DOHH2 (cell line): ENCODE measurements at regions not wholly inside any gene's neighbourhood (a gene's known extent, or its start where the extent isn't known, plus 50 kb on each side); places are given as distances from the start of the nearest gene placed in this dataset.

Source experiments
- H3F3A ChIP-seq: fragments of 200-600 bp; sonication (generic), shearing (Covaris generic); 2 replicates; pipeline ENCODE4 v1.6.0; 2016; ENCODE audit warnings: antibody characterized with exemption, mild to moderate bottlenecking; ENCODE audit not compliant: control insufficient read depth, insufficient read depth
- H3K27ac ChIP-seq: fragments of 200-600 bp; sonication (generic); 2 replicates; pipeline ENCODE4 v1.5.1; 2014; ENCODE audit warnings: low read depth, mild to moderate bottlenecking, low read length, moderate library complexity
- H3K27me3 ChIP-seq: fragments of 200-600 bp; sonication (generic); 2 replicates; pipeline ENCODE4 v1.6.1; 2014; ENCODE audit warnings: mild to moderate bottlenecking, low read length, mixed read lengths; ENCODE audit not compliant: control insufficient read depth
- H3K36me3 ChIP-seq: fragments of 200-600 bp; sonication (generic); 2 replicates; pipeline ENCODE4 v1.6.1; 2014; ENCODE audit warnings: mild to moderate bottlenecking, low read length, moderate library complexity, mixed read lengths; ENCODE audit not compliant: control insufficient read depth
- H3K4me1 ChIP-seq: fragments of 200-600 bp; sonication (generic); 2 replicates; pipeline ENCODE4 v1.6.1; 2014; ENCODE audit warnings: mild to moderate bottlenecking, low read length, mixed read lengths; ENCODE audit not compliant: control insufficient read depth
- H3K4me2 ChIP-seq: fragments of 200-600 bp; sonication (generic); 2 replicates; pipeline ENCODE4 v1.6.0; 2014; ENCODE audit warnings: mild to moderate bottlenecking, low read length, moderate library complexity
- H3K4me3 ChIP-seq: fragments of 200-600 bp; sonication (generic); 2 replicates; pipeline ENCODE4 v1.5.1; 2014; ENCODE audit warnings: mild to moderate bottlenecking, low read length, mixed read lengths
- H3K79me2 ChIP-seq: fragments of 200-600 bp; sonication (generic); 2 replicates; pipeline ENCODE4 v1.6.1; 2014; ENCODE audit warnings: mild to moderate bottlenecking, low read length, mixed read lengths; ENCODE audit not compliant: control insufficient read depth
- H3K9me2 ChIP-seq: fragments of 200-600 bp; sonication (generic); replicated peaks from 2 replicates; pipeline ENCODE4 v1.6.1; 2014; ENCODE audit warnings: mild to moderate bottlenecking, low read length, mixed read lengths; ENCODE audit not compliant: control insufficient read depth
- H3K9me3 ChIP-seq: fragments of 200-600 bp; sonication (generic); 2 replicates; pipeline ENCODE4 v1.6.1; 2014; ENCODE audit warnings: antibody characterized with exemption, low read length, mixed read lengths; ENCODE audit not compliant: control insufficient read depth, insufficient read depth
- H4K20me1 ChIP-seq: fragments of 200-600 bp; sonication (generic); 2 replicates; pipeline ENCODE4 v1.6.0; 2014; ENCODE audit warnings: low read depth, mild to moderate bottlenecking, antibody characterized with exemption, low read length, moderate library complexity; ENCODE audit not compliant: control insufficient read depth, insufficient read depth
- CTCF ChIP-seq: fragments of 200-600 bp; sonication (generic); IDR thresholded peaks from one replicate; pipeline ENCODE4 v1.5.1; 2014; ENCODE audit warnings: antibody characterized with exemption, mild to moderate bottlenecking, low read depth, low read length; ENCODE audit not compliant: poor library complexity, severe bottlenecking
- EZH2phosphoT487 ChIP-seq: fragments of 200-600 bp; sonication (generic); IDR thresholded peaks from 2 replicates; pipeline ENCODE4 v1.6.1; 2017; ENCODE audit warnings: borderline replicate concordance, mild to moderate bottlenecking, antibody characterized with exemption, low read length, moderate library complexity, mixed read lengths

DNA sequence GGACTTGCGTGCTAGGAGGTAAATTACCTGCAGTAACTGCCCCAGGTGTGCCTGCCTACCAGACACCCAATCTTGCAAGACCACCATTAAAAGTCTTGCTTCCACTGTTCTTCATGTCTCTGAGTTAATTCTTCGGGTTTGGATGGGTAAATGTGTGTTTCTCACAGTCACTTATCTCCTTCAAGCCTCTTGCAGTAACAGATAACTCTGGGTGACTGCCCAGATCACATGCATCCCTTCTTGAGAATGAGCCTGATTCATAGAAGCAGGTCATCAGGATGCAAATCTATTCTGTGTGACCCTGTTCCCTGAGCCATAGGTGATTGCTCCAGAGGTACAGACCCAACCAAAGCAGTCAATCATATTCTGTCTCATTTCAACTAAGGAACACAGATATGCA, 194.6 kb downstream of the METTL4 start:
- no peaks in the 10 kb centered on the region for H3K36me3 ChIP-seq
- no peak for TF ChIP-seq CTCF
- no peak for TF ChIP-seq EZH2phosphoT487
- no peak overlapping the region for H3K4me2 ChIP-seq
- H4K20me1 ChIP-seq: no peaks in the 10 kb centered on the region
- H3K27ac ChIP-seq: no peak overlapping the region
- H3K79me2 ChIP-seq: no peaks in the 10 kb centered on the region
- no peaks in the 10 kb centered on the region for H3K9me2 ChIP-seq
- peaks cover 6% of the 10 kb centered on the region; the same call in 1 of the 2 replicates for H3K27me3 ChIP-seq
- H3K9me3 ChIP-seq: no peaks in the 10 kb centered on the region
- H3K4me1 ChIP-seq: no peaks in the 10 kb centered on the region
- no peak overlapping the region for H3K4me3 ChIP-seq
- no peaks in the 10 kb centered on the region for H3F3A ChIP-seq

DNA sequence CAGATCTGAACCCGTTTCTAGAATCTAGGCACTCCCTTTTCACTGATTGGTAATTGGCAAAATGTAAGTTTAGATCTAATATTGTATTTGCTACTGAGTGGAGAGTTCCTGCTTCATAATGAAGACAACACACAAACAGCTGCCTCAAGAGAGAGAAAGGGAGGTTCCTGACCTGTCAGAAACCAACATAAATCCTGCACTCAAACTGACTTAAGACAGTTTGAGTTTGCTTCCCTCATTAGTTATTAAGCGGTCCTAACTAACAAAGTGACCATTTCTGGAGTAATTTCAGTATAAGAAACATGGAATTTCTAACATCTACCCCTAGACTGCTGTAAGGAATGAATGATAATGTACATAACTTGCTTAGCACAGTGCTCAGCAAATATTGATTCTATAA, 191.2 kb downstream of the METTL4 start:
- no peak for TF ChIP-seq CTCF
- TF ChIP-seq EZH2phosphoT487: no peak
- H3K9me2 ChIP-seq: no peaks in the 10 kb centered on the region
- no peaks in the 10 kb centered on the region for H3K36me3 ChIP-seq
- no peaks in the 10 kb centered on the region for H3K9me3 ChIP-seq
- H3K27me3 ChIP-seq: peaks cover 6% of the 10 kb centered on the region; the same call in 1 of the 2 replicates
- no peaks in the 10 kb centered on the region for H4K20me1 ChIP-seq
- H3F3A ChIP-seq: no peaks in the 10 kb centered on the region
- no peak overlapping the region for H3K4me3 ChIP-seq
- no peak overlapping the region for H3K27ac ChIP-seq
- H3K4me2 ChIP-seq: no peak overlapping the region
- H3K4me1 ChIP-seq: no peaks in the 10 kb centered on the region
- no peaks in the 10 kb centered on the region for H3K79me2 ChIP-seq

GRCh38 chr18:2381539-2381938, 189.8 kb downstream of the METTL4 start:
- no peaks in the 10 kb centered on the region for H3K4me1 ChIP-seq
- no peak overlapping the region for H3K4me2 ChIP-seq
- no peak overlapping the region for H3K27ac ChIP-seq
- H3K27me3 ChIP-seq: peaks cover 6% of the 10 kb centered on the region; the same call in 1 of the 2 replicates
- H3K79me2 ChIP-seq: no peaks in the 10 kb centered on the region
- H3K9me3 ChIP-seq: no peaks in the 10 kb centered on the region
- H3K9me2 ChIP-seq: no peaks in the 10 kb centered on the region
- no peak for TF ChIP-seq CTCF
- no peak for TF ChIP-seq EZH2phosphoT487
- H4K20me1 ChIP-seq: no peaks in the 10 kb centered on the region
- no peaks in the 10 kb centered on the region for H3F3A ChIP-seq
- no peak overlapping the region for H3K4me3 ChIP-seq
- no peaks in the 10 kb centered on the region for H3K36me3 ChIP-seq

DNA sequence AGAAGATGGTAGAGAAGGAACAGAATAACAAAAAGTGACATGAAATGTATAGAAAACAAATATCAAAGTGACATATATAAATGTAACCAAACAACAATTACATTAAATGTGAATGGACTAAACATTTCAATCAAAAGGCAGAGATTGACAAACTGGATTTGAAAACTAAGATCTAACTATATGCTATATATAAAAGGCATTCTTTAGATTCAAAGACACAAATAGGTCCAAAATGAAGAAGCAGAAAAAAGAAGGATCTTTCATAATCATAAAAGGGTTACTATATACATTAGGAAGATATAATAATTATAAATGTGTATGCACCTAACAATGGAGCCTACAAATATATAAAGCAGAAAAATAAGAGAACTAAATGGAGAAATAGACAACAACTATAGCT, 183.7 kb downstream of the METTL4 start:
- no peaks in the 10 kb centered on the region for H3K9me3 ChIP-seq
- no peaks in the 10 kb centered on the region for H3K36me3 ChIP-seq
- H4K20me1 ChIP-seq: no peaks in the 10 kb centered on the region
- no peaks in the 10 kb centered on the region for H3K79me2 ChIP-seq
- no peaks in the 10 kb centered on the region for H3K27me3 ChIP-seq
- TF ChIP-seq CTCF (no peak), EZH2phosphoT487 (no peak)
- H3K4me1 ChIP-seq: no peaks in the 10 kb centered on the region
- H3K4me2 ChIP-seq: no peak overlapping the region
- H3K9me2 ChIP-seq: no peaks in the 10 kb centered on the region
- H3K27ac ChIP-seq: no peak overlapping the region
- no peak overlapping the region for H3K4me3 ChIP-seq
- no peaks in the 10 kb centered on the region for H3F3A ChIP-seq
